ENCODE measurements at regions not wholly inside any gene's neighbourhood (a gene's known extent, or its start where the extent isn't known, plus 50 kb on each side); places are given as distances from the start of the nearest gene placed in this dataset.
"Not testable (repeated sequence)": the region's sequence is repeated elsewhere in the genome, so short reads cannot be mapped to it uniquely, and the experiment has no call there.

DNA sequence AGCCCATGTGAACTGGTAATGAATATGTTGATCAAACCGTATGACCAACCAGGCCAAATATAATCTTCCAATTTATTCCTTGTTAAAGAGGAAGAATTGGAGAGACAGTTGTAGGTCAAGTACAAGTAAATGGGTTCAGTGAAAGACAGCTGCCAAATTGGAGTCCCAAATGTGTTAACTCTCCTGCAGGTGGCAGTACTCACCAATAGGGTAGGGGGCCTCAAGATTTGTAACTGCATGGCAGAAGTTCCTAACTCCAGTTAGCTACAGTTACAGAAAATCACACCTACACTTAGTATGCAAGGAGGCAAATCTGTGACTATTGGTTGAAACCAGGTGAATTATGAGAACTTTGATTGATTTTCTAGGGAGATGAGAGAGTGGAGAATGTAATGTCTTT is 278.0 kb downstream of the ZBBX start:
- peak in 2 of 3 donors; percentile 29 for DNase-seq

DNA sequence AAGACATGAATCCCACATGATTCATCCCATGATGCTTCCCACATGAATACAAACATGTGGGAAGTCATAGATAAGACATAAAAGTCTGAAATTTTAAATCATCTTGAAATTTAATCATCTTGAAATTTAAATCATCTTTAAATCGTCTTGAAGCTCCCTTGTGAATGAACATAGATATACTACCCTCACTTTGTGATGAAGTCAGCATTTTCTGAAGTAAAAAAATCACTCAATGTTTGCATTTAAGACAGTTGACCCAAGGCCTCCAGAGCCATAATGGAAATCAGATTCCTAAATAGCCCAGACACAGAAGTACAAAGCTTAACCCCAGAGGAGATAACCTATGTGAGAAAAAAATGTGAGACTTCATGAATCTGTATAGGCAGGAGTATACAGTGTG is 279.4 kb downstream of the ZBBX start:
- DNase-seq, result no peak

DNA sequence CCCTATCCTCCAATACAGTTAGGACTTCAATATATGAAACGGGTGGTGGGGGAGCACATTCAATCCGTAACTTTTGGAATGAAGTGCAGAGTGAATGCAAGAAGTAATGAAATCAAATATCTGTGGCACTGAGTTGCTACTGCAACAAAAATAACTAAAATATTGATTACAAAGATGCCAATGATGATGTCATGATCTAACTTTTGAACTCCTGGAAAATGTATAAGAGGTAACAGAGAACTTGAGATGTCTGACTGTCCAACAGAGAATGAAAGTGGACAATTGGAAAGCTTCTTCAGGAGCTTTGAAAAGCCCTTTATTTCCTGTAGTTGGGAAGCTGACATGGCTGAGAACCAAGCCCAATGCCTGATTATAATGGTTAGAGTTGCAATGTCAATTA is 279.9 kb downstream of the ZBBX start:
- DNase-seq, result no peak

DNA sequence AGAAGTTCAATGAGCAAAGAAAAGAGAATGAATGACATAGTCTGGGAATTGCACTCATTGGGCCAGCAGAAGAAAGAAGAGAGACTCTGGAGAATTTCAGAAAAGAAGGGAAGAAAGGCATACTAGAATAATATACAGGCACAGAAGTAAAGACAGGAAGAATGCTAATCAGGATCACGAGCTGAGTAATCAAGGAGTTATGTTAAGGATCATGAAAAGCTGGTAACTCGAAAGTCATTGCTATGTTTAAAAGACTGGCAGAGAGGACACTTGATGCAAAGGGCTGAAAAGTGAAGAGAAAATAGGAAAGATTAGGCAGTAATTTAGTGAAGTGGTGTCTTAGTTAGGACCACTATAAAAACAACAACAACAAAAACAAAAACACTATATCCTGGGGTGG is 284.1 kb downstream of the ZBBX start:
- DNase-seq, result no peak

DNA sequence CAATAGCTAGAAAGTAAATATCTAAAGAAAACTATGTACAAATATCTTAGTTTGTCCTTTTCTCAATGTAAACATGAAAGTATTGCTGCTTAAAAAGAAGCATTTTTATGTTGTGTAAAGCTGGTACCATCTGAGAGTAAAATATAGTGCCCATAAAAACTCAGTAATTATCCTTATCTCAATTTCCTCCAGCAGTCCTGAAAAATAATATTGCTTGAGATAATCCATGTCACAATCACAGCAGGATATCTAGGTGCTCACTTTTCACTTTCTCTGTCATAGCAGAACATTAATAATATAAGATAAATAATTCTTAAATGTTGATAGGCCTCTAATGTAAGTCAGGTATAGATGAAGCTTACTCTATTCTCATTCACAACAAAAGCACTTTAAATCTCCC is 285.5 kb downstream of the ZBBX start:
- no peak for DNase-seq

DNA sequence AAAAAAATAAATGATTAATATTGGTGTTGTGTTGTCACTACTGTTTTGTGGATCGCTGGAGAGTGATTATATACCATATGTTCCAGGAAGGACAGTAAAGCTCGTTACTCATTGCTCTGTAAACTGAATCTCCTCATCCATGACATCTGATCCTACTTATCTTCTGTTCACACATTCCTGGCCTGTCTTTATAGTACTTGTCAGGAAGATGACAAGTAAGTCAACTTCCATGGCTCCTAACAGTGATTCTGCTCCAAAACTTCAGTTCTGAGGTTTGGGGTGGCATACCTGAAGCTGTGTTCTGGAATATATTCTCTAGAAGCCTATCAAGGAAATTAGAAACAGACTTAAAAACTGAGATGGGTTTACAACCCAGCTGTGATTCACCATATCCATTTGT is 288.9 kb downstream of the ZBBX start:
- DNase-seq, result no peak

DNA sequence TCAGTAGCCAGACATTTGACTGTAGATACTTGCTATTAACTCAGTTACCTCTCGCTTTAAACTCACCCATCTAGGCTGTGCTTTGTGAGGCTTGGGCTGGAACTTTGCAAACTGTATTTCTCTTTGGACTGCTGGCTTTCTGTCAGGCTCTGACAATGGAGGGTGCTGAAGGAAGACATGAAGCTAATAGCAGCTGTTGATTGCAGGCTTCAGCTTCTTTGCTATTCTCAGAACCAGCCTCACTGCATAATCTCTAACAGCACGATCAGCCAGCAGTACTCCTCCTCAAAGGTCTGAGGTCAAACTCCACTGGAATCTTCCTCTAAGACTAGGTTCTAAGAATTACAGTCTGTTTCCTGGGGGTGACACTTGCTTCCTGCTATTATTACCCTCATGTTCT is 295.6 kb downstream of the ZBBX start:
- DNase-seq, result no peak

DNA sequence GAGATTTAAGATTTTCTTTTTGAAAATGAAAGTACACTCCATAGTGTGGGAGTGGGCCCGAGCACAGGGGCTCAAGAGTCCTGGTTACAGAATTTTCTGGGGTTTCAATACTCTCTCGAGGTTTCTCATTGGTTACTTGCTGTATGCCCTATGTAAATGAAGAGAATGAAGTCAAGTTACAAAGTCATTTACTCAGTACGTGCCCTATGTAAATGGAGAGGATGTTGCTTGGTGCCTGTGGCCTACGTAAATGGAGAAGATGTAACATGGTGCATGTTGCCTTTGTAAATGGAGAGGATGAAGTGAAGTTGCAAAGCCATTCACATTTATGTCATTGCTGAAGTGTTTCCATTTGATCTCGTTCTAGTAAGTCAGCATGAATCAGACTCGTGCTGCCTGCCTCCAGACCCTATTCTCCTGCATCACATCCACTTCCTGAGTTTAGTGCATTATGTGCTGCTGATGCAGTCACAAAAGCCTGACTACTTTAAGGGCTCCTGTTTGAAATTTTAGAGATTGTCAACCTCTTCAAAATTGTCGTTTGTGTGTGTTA is 302.0 kb downstream of the ZBBX start:
- DNase-seq, result no peak

DNA sequence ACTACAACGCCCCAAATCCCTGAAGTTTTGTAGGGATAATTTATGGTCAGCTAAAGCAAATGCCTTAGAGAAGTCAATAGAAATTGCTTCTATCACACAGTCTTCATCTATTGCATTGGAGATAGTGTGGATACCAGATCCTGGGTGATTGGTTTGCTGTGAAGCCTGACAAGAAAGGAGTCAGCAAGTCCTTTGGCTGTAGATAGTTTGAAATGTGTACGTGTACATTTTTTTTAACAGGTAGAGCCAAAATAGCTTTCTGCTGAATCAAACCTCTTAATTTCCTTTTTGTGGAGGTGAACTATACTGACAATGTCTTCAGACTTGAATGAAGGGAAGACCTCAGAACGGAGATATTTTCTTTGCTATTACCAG is 312.3 kb downstream of the ZBBX start:
- no peak for DNase-seq

DNA sequence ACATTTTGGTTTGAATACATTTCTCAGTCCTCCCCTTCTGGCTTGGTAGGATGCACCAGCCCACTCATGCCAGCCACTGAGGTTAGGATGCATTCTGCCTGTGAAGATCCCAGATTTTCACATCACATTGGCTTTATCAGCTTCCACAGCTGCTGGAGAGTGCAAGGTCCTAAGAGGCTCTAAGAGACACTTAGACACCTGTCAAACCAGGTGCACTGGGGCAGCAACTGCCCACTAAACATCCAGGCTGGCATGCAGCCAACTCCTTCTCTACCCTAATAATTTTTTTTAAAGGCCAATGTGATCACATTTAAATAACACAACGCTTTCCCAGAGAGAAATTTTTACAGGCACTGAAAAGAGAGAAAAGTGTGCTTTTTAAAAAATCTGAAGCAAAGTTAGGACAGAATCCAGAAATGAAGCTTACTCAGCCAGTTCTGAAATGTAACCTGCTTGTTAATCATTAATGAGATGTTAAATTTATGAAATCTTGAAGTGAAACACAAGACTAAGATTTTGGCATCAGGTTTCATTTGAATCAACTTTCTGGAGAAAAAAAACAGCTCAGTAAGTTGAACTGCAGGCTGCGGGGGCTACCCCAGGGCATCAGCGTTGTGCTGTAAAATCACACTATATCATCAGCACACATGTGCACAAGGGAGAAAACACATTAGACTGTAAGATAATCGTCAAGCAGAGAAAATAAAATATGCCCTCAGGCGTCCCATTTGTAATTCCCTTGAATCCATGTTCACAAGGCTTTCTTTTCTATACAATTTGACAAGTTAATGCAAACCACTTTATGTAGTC is 312.9 kb downstream of the ZBBX start:
- no peak for DNase-seq

DNA sequence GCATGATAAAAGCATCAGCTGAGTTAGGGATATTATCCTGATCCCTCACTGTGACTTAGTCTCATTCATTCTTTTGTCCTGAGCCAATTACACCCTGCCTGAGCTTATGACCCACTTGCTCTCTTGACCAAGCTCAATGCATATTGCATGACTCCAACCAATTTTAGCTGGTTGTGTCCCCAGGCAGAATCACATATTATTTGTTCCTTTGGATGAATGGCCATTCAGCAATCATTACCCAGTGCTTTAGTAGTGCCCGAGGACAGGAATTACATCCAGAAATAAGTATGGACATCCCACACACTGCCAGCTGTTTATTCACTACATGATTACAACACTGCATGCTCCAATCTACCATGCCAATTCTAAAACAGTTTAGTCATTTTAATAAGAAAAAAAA is 322.5 kb downstream of the ZBBX start:
- no peak for DNase-seq

DNA sequence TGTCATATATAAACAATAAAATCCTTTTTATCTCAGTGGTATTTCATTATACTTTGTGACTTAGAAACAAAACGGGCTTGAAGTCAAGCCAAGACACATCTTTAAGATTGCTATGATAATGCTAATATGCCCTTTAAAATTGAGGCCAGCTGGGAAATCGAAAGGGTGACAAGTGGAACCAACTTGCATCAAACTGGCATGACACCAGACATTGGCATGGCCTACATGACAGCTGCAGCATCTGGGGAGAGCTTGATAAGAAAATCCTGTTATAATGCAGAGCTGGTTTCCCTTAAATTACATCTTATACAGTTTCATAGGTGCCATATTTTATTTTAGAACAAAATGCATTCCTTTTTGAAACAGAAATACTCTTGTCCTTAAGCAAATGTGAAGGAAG is 325.2 kb downstream of the ZBBX start:
- DNase-seq, result no peak

DNA sequence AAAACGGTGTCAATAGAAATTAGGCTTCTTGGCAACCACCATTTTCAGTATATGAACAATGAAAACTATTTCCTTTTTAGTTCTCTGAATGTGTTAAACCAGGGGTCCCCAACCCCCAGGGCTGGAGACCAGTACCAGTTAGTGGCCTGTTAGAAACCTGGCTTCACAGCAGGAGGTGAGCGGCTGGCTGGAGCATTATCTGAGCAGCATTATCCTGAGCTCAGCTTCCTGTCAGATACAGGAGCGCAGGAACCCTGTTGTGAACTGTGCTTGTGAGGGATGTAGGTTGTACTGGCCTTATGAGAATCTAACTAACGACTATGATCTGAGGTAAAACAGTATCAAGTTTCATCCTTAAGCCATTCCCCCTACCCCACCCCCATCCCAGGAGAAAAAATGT is 328.7 kb downstream of the ZBBX start:
- no peak for DNase-seq

DNA sequence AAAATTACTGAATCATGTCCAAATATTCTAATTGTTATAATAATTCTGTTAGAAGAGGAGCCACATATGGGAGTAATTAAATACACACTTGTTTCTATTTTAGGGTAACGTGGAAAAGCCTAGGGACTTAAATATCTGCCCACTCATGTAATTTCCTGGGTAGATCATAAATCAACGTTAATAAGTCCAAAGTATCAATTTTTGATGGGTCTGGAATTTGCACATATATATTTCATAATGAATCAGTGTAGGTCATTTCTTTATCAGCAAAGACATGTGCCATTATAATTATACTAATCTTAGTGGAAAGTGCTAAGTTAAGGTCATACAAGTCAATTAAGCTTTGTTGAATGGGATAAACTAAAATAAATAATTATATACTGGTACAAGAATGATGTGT is 346.2 kb downstream of the ZBBX start:
- no peak for DNase-seq

DNA sequence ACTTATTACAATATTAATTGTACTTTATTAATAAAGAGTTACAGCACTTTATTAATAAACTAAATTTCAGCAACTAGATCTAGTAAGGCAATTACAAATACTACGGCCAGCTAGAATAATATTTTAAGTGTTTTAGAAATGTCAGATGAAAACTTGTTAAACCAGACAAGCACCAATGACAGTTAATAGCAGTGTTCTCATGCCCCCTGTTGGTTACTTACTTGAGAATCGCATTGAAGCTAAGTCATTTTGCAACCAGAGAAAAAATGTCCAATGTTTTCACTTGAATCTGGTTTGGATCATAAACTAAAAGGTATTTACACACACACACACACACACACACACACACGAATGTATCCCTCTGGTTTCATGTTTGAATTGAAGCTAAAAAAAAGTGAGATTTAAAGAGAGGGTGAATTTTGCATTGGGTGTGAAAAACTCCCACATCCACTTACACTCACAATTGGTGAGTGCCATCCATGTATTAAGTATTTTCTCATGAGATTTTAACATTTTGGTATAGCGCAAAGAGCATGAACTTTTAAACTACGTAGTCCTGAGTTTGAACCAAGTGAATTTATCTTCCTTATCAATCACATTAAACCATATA is 347.7 kb downstream of the ZBBX start:
- DNase-seq, result peak in 2 of 3 donors; percentile 7 to 10

DNA sequence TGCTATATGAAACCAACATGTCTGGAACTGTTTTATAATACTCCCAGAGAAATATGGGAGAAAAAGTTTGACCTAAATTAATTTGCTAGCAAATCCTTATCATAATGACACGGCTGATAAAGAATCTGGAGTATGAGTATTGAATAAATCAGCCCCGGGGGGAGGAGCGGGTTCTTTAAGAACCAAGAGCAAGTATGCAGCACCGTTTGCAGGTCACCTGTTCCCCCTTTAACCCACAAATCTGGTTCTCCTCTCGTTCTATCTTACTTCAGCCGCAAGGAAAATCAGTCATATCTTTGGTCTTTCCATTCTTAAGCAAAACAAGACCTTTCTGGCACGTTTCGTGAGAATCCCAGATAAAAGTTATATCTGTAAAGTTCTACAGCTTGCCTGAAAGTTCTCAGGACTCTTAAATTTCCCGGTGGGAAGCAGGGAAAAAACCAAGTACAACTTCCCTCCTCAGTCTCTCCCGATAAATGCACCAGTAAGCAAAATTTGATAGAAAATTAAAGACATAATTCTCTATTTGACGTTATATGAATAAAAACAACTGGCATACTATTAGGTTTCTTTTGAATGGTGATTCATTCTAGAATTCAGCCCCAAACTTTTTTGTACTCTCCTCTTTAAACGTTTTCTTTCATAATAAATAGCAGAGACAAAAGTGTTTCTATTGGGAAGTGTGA is 348.6 kb downstream of the ZBBX start:
- DNase-seq, result no peak

DNA sequence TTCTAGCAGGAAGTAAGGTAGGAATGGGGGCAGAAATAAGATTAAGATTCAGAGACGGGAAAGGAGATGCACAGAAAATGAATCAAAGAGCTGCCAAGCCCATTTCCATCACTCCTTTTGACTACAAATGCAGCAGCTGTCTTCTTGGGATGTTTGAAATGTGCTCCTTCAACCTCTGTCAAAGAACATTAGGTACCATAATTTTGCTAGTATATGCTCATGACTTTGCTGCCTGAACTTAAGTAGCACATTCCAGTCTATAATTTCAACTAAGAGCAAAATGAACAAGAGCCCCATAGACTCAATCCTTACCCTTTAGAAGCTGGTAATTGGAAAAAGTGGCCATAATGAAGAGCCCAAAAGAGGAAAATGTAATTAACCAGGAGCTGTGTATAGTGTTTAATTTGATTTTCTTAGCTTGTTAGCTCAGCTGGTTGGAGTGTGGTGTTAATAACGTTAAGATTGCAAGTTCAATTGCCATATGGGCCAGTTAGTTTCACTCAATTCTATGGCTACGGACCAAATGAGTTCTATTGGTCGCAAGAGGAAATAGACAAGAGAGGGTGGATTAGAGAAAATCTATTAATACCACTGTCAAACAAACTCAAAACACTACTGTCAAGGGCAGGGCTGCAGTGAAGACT is 349.9 kb downstream of the ZBBX start:
- DNase-seq, result no peak

DNA sequence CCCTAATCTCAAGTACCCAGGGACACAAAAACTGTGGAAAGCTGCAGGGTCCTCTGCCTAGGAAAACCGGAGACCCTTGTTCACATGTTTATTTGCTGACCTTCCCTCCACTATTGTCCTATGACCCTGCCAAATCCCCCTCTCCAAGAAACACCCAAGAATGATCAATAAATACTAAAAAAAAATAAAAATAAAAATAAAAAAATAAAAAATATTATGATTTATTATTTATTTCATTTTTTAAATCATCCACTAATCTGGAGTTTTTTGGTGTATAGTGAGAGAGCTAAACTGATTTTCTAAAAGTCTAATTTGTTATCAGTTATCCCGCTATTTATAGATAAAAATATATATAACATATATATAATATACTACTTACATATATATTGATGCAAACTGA is 360.6 kb downstream of the ZBBX start:
- DNase-seq, result not testable (repeated sequence)

DNA sequence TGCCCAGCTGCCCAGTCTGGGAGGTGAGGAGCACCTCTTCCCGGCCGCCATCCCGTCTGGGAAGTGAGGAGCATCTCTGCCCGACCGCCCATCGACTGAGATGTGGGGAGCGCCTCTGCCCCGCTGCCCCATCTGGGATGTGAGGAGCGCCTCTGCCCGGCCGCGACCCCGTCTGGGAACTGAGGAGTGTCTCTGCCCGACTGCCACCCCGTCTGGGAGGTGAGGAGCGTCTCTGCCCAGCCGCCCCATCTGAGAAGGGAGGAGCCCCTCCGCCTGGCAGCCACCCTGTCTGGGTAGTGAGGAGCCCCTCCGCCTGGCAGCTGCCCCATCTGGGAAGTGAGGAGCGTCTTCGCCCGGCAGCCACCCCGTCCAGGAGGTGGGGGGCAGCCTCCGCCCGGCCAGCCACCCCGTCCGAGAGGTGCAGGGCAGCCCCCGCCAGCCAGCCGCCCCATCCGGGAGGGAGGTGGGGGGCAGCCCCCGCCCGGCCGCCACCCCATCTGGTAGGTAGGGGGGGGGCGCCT is 361.4 kb downstream of the ZBBX start:
- not testable (repeated sequence) for DNase-seq

DNA sequence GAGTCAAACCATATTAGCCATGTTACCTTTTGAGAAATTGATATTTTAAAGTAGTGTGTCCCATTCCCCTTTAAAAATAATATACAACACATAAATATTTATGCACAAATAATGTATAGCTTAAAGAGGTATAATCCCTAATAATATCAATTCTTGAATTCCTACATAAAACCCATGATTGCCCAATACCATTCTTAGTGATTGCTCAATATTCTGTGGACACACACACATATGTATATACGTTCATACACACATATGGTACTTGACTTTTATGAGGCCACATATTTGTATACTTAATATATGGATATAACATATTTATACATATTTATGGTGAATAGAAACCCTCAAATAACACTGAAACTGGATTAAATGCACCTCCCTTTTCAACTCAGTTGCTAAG is 367.4 kb downstream of the ZBBX start:
- no peak for DNase-seq

DNA sequence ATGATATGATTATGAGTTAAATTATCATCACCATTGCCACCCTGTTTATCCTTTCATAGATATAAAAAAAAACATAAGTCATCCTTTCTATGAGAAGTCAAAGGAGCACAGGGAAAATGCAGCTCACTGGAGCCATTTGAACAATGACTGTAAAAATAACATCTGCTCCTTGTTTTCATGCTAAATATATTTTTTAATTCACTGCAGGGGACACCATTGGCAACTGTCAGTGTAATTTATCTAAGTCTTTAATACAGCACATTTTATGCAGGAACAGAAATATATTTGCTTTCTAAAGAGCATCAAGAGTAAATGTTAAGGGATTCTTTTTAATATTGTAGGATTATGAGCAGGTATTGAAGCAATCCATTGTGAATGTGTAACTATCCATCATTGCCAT is 371.3 kb downstream of the ZBBX start:
- DNase-seq, result no peak

DNA sequence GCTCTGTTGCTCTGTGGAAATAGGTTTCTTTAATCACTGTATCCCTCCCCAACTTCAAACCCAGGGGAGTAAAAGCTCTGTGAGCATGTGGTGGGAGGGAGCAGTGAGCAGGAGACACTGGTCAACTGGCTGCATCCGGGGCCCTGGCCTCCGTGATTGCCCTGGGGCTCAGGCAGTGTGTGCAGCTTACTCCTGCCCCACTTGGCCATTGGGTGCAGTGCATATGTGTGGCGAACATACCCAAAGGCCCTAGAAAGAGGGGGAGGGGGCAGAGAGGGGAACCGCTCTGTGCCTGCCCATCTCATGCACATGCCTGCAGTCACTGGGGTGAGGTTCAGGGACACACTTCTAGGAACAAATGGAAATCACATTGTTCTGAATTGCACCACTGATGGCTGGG is 378.7 kb downstream of the ZBBX start:
- DNase-seq, result no peak

DNA sequence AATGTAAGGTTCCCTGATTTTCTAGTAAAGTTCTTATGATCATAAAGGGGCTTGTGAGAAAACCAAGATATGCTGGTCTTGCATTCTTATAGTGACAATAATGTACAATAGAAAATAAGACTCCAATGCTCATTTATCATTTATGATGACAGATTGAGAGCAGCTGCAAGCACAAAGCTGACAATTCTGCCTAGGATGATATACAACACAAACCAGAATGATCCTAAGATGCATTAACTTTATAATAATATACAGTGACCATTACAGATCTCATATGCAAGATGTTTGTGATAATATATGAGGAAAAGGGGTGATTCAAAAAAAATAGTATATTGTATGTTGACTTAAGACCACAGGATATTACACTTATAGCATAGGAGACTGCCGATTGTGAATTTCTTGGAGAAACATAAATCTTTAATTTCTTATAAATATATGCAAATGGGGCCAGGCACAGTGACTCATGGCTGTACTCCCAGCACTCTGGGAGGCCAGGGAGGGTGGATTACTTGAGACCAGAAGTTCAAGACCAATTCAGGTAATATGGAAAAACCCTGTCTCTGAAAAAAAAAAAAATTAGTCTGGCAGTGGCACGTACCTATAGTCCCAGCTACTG is 387.0 kb downstream of the ZBBX start:
- no peak for DNase-seq

Measured in suppressor macrophage treated with lipopolysaccharide for 1 hour (primary cell).